ENCODE measurements at regions not wholly inside any gene's neighbourhood (a gene's known extent, or its start where the extent isn't known, plus 50 kb on each side); places are given as distances from the start of the nearest gene placed in this dataset.

DNA sequence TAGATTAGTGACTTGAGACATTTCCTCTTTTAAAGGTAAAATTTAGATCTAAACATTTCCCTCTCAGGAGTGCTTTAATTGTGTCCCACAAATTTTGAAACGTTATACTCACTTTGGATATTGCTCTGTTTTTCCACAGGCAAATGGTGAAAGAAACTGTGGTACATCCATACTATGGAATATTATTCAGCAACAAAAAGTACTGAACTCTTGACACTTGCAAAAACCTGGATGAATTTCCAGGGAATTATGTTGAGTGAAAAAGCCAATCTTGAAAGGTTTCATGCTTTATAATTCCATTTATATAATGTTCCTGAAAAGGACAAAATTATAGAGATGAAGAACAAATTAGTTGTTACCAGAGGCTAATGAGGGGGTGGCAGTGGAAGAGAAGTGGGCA, 153.3 kb upstream of the SVIL start:
- no peak overlapping the region for H3K27ac ChIP-seq (ENCODE audit: low read depth in 2 of 2, low read length in 1 of 2)
- no peaks in the 10 kb centered on the region for H3K36me3 ChIP-seq (replicated peaks in 1 of 2; ENCODE audit: control insufficient read depth in 1 of 2, insufficient read depth in 2 of 2, low read length in 1 of 2)
- no peaks in the 10 kb centered on the region for H4K20me1 ChIP-seq (ENCODE audit: insufficient read depth)
- DNase-seq: no peak
- WGBS (ENCODE audit: low lambda C conversion rate): 12% methylated on average over 1 of the region's 1 CpG
- H2AFZ ChIP-seq (ENCODE audit: low read depth): no peak overlapping the region
- POLR2A ChIA-PET: no interaction called here
- no peaks in the 10 kb centered on the region; a peak in 1 of 4 replicates for H3K4me1 ChIP-seq (ENCODE audit: control insufficient read depth in 1 of 2, insufficient read depth in 2 of 2, low read depth in 1 of 2, low read length in 1 of 2)
- CTCF ChIA-PET: no interaction called here
- H3K4me3 ChIP-seq (ENCODE audit: low read depth in 2 of 2, low read length in 1 of 2): no peak overlapping the region
- H3K27me3 ChIP-seq (ENCODE audit: insufficient read depth): no peaks in the 10 kb centered on the region
- no peaks in the 10 kb centered on the region for H3K9me2 ChIP-seq
- TF ChIP-seq POLR2AphosphoS5 (IDR thresholded peaks at IDR 0.05; ENCODE audit: low read depth, low read length): no peak
- no peak for TF ChIP-seq TCF12 (IDR thresholded peaks at IDR 0.05)
- no peak for TF ChIP-seq MEF2A (IDR thresholded peaks at IDR 0.05; ENCODE audit: borderline replicate concordance, low read depth)
- no peak for TF ChIP-seq CHD2 (IDR thresholded peaks at IDR 0.05; ENCODE audit: low read length, partially characterized antibody)
- TF ChIP-seq GATA2 (CRISPR knock-in tag; IDR thresholded peaks at IDR 0.05): no peak
- no peak for TF ChIP-seq FOXJ3 (CRISPR knock-in tag; IDR thresholded peaks at IDR 0.05)
- TF ChIP-seq USF1 (IDR thresholded peaks at IDR 0.05; ENCODE audit: borderline replicate concordance, low read depth): no peak
- no peak for TF ChIP-seq JUND (IDR thresholded peaks at IDR 0.05)
- no peak for TF ChIP-seq FOXM1 (IDR thresholded peaks at IDR 0.05; ENCODE audit: low read depth)
- no peak for TF ChIP-seq YY1 (IDR thresholded peaks at IDR 0.05; ENCODE audit: low read depth)
- no peak for TF ChIP-seq TAF1 (IDR thresholded peaks at IDR 0.05; ENCODE audit: borderline replicate concordance, low read depth, low read length)
- TF ChIP-seq SMC3 (IDR thresholded peaks at IDR 0.05; ENCODE audit: low read depth, low read length): no peak
- no peak for TF ChIP-seq GABPA (IDR thresholded peaks at IDR 0.05; ENCODE audit: low read depth)
- TF ChIP-seq CTCF (IDR thresholded peaks at IDR 0.05): no peak
- TF ChIP-seq MXI1 (IDR thresholded peaks at IDR 0.05; ENCODE audit: low read depth, low read length): no peak
- no peak for TF ChIP-seq EP300 (IDR thresholded peaks at IDR 0.05; ENCODE audit: borderline replicate concordance in 1 of 2, low read depth in 1 of 2, low read length in 1 of 2)
- TF ChIP-seq RXRA (IDR thresholded peaks at IDR 0.05; ENCODE audit: borderline replicate concordance, low read depth): no peak
- TF ChIP-seq USF2 (IDR thresholded peaks at IDR 0.05; ENCODE audit: borderline replicate concordance, low read depth, low read length): no peak
- H3F3A ChIP-seq (replicated peaks; ENCODE audit: insufficient read depth): peaks cover 4% of the 10 kb centered on the region
- H3K9ac ChIP-seq: no peak overlapping the region
- 0 out of 2 replicates have a peak, but pooled peaks cover 7% of the 10 kb centered on the region for H3K9me3 ChIP-seq
- H3K4me2 ChIP-seq: no peak overlapping the region
- no peaks in the 10 kb centered on the region for H3K79me2 ChIP-seq (ENCODE audit: insufficient read depth)

Data from SK-N-SH (cell line).